Gastrocnemius medialis (tissue), 4 donors: ENCODE measurements at regions not wholly inside any gene's neighbourhood (a gene's known extent, or its start where the extent isn't known, plus 50 kb on each side); places are given as distances from the start of the nearest gene placed in this dataset.

Experiments used
- ATAC-seq, 2 donors: fragments of 150-250 bp; one replicate each; pipeline ENCODE4 v1.9.1; 2016
- DNase-seq, 2 donors: peaks; one replicate each; pipeline ENCODE4 v3.0.0-alpha.2; 2019
- H3K27ac ChIP-seq, 4 donors: fragments of 200-600 bp; sonication (generic); 1 replicate in 1 of 4; 2 replicates in 3 of 4; pipeline ENCODE4 v1.5.1; 2016 to 2018; ENCODE audit warnings: mild to moderate bottlenecking in 2 of 4, moderate library complexity in 1 of 4
- H3K27me3 ChIP-seq, 3 donors: fragments of 200-600 bp; sonication (generic) in 2 of 3; 1 replicate in 1 of 3; 2 replicates in 2 of 3; pipeline versions ENCODE4 v1.5.1 to v1.6.0; 2016 to 2019; ENCODE audit warnings: mild to moderate bottlenecking in 1 of 3, moderate library complexity in 1 of 3
- H3K36me3 ChIP-seq, 2 donors: fragments of 200-600 bp; sonication (generic) in 1 of 2; one replicate each; pipeline ENCODE4 v1.5.1; 2017 to 2018
- H3K4me1 ChIP-seq, 2 donors: fragments of 200-600 bp; sonication (generic) in 1 of 2; one replicate each; pipeline ENCODE4 v1.5.1; 2016 to 2017; ENCODE audit warnings: mild to moderate bottlenecking in 2 of 2
- H3K4me3 ChIP-seq, 4 donors: fragments of 200-600 bp; sonication (generic) in 3 of 4; 1 replicate in 1 of 4; 2 replicates in 3 of 4; pipeline ENCODE4 v1.5.1; 2016 to 2019; ENCODE audit warnings: mild to moderate bottlenecking in 2 of 4
- H3K9me3 ChIP-seq, 3 donors: fragments of 200-600 bp; sonication (generic) in 2 of 3; 1 replicate in 1 of 3; 2 replicates in 2 of 3; pipeline ENCODE4 v1.5.1; 2016 to 2019
- POLR2A ChIP-seq, 2 donors: fragments of 450-650 bp; IDR thresholded peaks; one replicate each; pipeline ENCODE4 v1.6.1; 2017; ENCODE audit warnings: antibody characterized with exemption in 2 of 2, mild to moderate bottlenecking in 2 of 2, moderate library complexity in 2 of 2
- in situ Hi-C, 4 donors: fragments of 200-750 bp; cut with MboI; loops; one replicate each; pipeline versions ENCODE4 v1.15.0 to v1.8.0; 2017; ENCODE audit warnings: low sequenced_read_pairs in 4 of 4
- intact Hi-C: fragments of 100-400 bp; cut with DNase I; formaldehyde crosslinking; loops from one replicate; pipeline ENCODE4 v1.15.1; 2023; ENCODE audit warnings: low total_unique reads
- TF ChIP-seq, protein P1 (sequence below), 5 experiments: fragments of 450-650 bp in 3 of 5; fragments of 200-600 bp in 2 of 5; sonication (generic) in 2 of 5; IDR thresholded peaks in 4 of 5; conservative IDR thresholded peaks in 1 of 5; 1 replicate in 4 of 5; 2 replicates in 1 of 5; pipeline ENCODE4 v1.5.1; 2016 to 2019; ENCODE audit warnings: antibody characterized with exemption in 5 of 5, mild to moderate bottlenecking in 3 of 5, moderate library complexity in 3 of 5

DNA sequence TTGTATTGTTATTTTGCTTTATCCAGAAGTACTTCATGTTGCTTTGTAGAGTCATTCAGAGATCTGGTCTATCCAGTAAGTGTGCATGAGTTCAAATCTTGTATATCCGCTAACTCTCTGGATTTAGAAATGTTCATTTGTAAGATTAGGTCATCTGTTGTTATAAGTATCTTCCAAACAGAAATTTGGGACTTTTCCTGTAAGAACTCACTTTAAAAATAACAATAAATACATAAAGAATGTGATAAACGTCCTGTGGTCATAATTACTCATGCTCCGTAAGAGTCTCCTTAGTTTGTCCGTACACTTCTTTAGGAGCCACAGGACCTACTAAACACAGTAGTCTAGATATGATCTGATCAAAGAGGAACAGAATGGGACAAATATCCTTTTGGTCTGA lies 699.9 kb upstream of the SLC8A1 start:
- ATAC-seq: no peak
- in situ Hi-C loops: no loop called here

DNA sequence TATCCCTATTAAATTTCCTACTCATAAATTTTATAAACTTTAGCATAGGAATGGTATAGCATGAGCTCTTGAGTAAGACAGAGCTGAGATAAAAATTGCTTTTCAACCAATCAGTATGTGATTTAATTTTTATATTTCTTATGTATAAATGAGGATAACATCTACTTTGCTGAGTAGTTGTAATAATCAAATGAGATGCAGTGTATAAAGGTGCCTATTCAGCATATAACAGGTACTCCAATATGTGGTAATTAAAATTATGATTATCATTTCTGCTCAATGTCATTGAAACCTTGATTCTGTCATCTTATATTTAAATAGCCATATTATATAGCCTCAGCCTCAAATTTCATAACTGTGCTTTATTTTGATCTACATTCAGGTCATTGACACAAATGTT lies 700.4 kb upstream of the SLC8A1 start:
- no peak overlapping the region for H3K4me3 ChIP-seq

More for the DNA sequence above, 699.9 kb upstream of the SLC8A1 start:
- Histone ChIP-seq H3K4me3 (no peak overlapping the region), H3K27me3 (no peaks in the 10 kb centered on the region), H3K9me3 (no peaks in the 10 kb centered on the region), H3K4me1 (no peaks in the 10 kb centered on the region), H3K27ac (no peak overlapping the region), H3K36me3 (no peaks in the 10 kb centered on the region)
- DNase-seq: no peak
- TF ChIP-seq, protein P1, sequence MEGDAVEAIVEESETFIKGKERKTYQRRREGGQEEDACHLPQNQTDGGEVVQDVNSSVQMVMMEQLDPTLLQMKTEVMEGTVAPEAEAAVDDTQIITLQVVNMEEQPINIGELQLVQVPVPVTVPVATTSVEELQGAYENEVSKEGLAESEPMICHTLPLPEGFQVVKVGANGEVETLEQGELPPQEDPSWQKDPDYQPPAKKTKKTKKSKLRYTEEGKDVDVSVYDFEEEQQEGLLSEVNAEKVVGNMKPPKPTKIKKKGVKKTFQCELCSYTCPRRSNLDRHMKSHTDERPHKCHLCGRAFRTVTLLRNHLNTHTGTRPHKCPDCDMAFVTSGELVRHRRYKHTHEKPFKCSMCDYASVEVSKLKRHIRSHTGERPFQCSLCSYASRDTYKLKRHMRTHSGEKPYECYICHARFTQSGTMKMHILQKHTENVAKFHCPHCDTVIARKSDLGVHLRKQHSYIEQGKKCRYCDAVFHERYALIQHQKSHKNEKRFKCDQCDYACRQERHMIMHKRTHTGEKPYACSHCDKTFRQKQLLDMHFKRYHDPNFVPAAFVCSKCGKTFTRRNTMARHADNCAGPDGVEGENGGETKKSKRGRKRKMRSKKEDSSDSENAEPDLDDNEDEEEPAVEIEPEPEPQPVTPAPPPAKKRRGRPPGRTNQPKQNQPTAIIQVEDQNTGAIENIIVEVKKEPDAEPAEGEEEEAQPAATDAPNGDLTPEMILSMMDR (IDR thresholded peaks at IDR 0.05 in 4 of 5, conservative IDR thresholded peaks at IDR 0.05 in 1 of 5): no peak
- intact Hi-C loops: no loop called here

DNA sequence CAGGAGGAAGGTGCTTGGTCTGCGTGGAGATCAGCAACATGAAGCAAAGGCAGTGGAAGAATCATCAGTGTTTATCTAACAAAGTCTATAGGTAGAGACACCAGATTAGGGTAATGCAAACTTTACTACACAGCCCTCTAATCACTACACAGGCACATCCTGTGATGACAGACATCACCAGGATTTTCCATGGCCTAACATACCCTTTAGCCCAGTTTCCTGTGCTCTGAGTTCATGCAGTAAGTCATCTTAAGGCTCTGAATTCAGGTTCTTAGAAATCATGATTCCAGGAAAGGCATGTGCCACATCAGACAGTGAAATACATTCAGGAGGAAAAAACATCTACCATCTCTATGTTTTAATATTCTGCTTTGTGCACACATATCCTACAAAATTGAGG lies 708.5 kb upstream of the SLC8A1 start:
- ATAC-seq (no peak), DNase-seq (no peak)
- H3K36me3 ChIP-seq: no peaks in the 10 kb centered on the region
- no peak overlapping the region for H3K27ac ChIP-seq
- no peaks in the 10 kb centered on the region for H3K4me1 ChIP-seq
- TF ChIP-seq, protein P1 (IDR thresholded peaks at IDR 0.05 in 4 of 5, conservative IDR thresholded peaks at IDR 0.05 in 1 of 5): no peak
- no peak for TF ChIP-seq POLR2A (IDR thresholded peaks at IDR 0.05)
- in situ Hi-C loops (no loop called here), intact Hi-C loops (no loop called here)
- no peak overlapping the region for H3K4me3 ChIP-seq
- H3K27me3 ChIP-seq: no peaks in the 10 kb centered on the region
- no peaks in the 10 kb centered on the region for H3K9me3 ChIP-seq

More for the DNA sequence above, 700.4 kb upstream of the SLC8A1 start:
- Histone ChIP-seq H3K4me1 (no peaks in the 10 kb centered on the region), H3K9me3 (no peaks in the 10 kb centered on the region), H3K27ac (no peak overlapping the region), H3K36me3 (no peaks in the 10 kb centered on the region), H3K27me3 (no peaks in the 10 kb centered on the region)
- ATAC-seq: no peak
- intact Hi-C loops: no loop called here
- no peak for DNase-seq
- in situ Hi-C loops: no loop called here
- TF ChIP-seq POLR2A (IDR thresholded peaks at IDR 0.05): no peak
- TF ChIP-seq, protein P1 (IDR thresholded peaks at IDR 0.05 in 4 of 5, conservative IDR thresholded peaks at IDR 0.05 in 1 of 5): no peak

DNA sequence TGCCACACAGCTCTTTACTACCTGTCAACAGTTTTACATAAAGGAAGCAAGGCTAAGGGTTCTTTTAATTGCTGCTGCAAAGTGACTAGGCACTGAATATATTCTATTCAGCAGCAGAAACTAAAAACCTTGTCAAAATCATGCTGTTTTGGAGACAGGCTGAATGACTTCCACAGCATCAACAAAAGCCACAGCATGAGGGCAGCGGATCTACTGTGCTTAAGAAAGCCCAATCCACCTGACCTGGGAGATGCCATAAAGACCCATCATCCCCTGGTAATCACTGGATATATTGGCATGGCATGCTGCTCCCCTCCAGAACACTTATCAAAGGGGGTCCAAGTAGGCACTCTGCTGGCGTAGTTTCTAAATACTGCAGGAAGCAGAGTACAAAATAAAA lies 715.1 kb upstream of the SLC8A1 start:
- in situ Hi-C loops: no loop called here
- H3K27ac ChIP-seq: no peak overlapping the region
- no peak for ATAC-seq
- TF ChIP-seq, protein P1 (IDR thresholded peaks at IDR 0.05 in 4 of 5, conservative IDR thresholded peaks at IDR 0.05 in 1 of 5): no peak
- no peak for TF ChIP-seq POLR2A (IDR thresholded peaks at IDR 0.05)
- H3K4me1 ChIP-seq: no peaks in the 10 kb centered on the region
- intact Hi-C loops: no loop called here
- no peaks in the 10 kb centered on the region for H3K36me3 ChIP-seq
- no peak for DNase-seq
- H3K9me3 ChIP-seq: no peaks in the 10 kb centered on the region
- no peak overlapping the region for H3K4me3 ChIP-seq
- no peaks in the 10 kb centered on the region for H3K27me3 ChIP-seq

DNA sequence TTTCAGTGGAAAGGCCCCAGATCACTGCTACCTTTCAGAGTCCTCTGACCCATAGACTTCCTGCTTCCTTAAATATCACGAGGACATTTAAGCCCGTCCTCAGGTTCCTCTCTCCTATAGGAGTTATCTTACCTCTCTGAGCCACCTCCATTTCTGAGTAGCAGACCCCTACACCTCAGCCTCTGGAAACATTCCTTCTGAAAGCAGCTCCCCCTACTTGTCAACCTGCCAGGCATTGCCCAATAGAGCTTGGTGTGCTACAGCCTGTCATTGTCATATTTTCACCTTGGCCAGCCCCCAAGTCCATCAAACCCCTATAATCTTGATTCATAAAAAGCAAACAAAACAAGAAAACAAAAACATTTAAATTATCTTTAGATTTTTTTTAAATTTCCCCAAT lies 717.9 kb upstream of the SLC8A1 start:
- intact Hi-C loops: no loop called here
- ATAC-seq (no peak), DNase-seq (no peak)
- in situ Hi-C loops: no loop called here
- TF ChIP-seq POLR2A (IDR thresholded peaks at IDR 0.05): no peak
- TF ChIP-seq, protein P1 (IDR thresholded peaks at IDR 0.05 in 4 of 5, conservative IDR thresholded peaks at IDR 0.05 in 1 of 5): no peak
- Histone ChIP-seq H3K27ac (no peak overlapping the region), H3K9me3 (no peaks in the 10 kb centered on the region), H3K4me1 (no peaks in the 10 kb centered on the region), H3K4me3 (no peak overlapping the region), H3K36me3 (no peaks in the 10 kb centered on the region), H3K27me3 (no peaks in the 10 kb centered on the region)
